HG03354 (cell line): ENCODE measurements at regions not wholly inside any gene's neighbourhood (a gene's known extent, or its start where the extent isn't known, plus 50 kb on each side); places are given as distances from the start of the nearest gene placed in this dataset.

Experiments
- ATAC-seq: cut with Tn5 transposase; IDR thresholded peaks from one replicate; pipeline ENCODE4 v1.9.1; 2021; ENCODE audit warnings: mild to moderate bottlenecking; ENCODE audit not compliant: unreplicated experiment, poor library complexity, severe bottlenecking

GRCh38 chr9:27851858-27852257 lies 278.6 kb upstream of the C9orf72 start:
- no peak for ATAC-seq

DNA sequence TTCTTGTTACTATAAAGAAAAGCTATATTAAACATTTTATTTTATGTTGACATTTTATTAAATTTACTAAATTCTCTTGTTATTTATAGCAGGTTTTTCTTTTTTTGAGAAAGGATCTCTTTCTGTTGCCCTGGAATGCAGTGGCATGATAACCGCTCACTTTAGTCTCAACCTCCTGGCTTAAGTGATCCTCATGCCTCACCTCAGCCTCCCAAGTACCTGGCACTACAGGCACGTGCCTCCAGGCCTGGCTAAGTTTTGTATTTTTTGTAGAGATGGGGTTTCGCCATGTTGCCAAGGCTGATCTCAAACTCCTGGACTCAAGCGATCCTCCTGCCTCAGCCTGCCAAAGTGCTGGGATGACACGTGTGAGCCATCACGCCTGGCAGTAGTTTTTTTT lies 280.2 kb upstream of the C9orf72 start:
- ATAC-seq: no peak

DNA sequence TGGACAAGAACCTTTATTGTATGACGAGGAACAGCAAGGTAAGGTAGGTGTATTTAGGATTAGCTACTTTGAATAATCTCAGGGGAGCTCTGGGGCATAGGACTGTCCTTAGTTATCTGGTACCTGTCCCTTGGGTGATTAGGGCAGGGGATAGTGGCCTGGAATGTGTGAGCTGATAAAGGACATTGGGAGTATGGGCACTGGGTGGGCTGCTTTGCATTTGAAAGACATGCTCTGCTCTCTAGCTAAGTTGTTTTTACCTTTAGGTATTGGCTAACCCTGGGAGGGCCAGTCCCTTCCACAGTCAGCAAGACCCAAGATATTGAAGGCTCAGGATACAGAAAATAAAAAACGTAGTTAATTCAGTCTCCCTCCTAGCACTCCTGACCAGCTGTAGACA lies 282.8 kb upstream of the C9orf72 start:
- ATAC-seq: no peak

DNA sequence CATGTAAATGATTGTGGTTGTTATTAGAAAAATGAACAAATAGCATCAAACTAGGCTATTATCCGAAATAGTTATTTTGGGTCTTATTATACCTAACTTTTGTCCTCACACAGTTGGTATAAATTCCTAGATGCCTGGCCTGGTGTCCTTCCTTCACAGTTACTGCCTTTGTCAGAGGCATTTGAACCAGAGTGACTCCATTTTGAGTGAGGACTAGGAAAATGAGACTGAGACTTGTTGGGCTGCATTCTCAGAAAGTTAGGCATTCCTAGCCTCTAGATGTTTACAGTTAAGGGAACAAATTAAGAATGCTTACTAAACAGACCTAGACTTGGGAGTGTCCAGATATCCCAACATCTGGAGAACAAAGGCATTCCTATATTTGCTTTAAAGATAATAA lies 283.5 kb upstream of the C9orf72 start:
- ATAC-seq: no peak

GRCh38 chr9:27861887-27862286 lies 288.6 kb upstream of the C9orf72 start:
- ATAC-seq: no peak

DNA sequence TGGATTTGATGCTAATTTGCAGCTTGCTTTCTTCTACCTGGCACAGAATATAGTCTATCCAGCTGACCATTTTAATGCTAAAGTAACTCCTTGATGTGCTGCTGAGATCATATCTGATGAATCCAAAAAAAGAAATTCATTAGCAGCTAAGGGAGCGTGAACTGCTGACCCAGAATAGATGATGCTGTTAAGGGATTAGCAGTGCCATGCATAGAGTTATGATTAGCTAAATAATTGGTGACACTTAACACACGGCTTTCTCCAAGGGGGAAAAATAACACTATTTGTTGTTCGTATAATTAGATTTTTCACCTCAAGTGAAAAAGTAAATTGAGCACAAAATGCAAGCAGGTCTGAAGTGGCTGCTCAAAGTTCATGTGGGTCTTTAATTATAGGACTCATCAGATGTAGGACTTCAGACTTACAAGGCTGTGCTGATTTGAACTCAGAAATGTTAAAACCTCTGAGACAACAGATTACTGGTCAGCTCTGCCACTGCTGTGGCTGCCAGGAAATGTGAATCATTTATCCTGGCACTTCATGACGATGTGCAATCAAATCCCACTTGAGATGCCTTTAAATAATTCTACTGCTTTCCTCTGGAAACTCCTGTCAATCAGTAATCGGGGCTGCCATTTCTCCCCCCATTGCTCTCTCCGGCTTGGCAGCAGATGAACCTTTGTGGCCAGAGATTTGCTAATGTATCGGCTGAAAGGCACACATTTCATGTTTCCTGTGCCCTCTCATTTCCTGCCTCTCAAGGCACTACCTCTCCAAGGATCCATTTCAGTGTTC lies 291.6 kb upstream of the C9orf72 start:
- ATAC-seq: no peak

GRCh38 chr9:27866741-27867140 lies 293.5 kb upstream of the C9orf72 start:
- no peak for ATAC-seq

- ATAC-seq: no peak
These were observed 297.1 kb upstream of the C9orf72 start for GRCh38 chr9:27870404-27870803.

DNA sequence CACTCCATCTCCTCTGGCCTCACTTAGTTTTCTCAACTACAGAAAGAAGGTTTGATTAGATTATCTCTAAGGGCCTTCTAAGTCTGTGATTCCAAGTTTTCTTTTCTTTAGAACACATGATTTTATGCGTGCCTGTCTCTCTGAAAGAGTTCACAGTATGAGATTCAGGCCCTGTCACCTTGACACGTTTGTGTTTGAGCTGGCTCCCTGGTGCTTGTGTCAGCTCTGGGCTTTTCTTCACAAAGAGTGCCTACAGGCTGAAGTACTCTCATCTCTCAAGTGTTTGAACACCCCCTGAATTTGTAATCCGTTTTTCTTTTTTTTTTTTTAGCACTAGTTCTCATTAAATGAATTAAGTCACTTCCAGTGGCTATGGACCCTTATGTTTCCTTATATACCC lies 306.9 kb upstream of the C9orf72 start:
- ATAC-seq: no peak

DNA sequence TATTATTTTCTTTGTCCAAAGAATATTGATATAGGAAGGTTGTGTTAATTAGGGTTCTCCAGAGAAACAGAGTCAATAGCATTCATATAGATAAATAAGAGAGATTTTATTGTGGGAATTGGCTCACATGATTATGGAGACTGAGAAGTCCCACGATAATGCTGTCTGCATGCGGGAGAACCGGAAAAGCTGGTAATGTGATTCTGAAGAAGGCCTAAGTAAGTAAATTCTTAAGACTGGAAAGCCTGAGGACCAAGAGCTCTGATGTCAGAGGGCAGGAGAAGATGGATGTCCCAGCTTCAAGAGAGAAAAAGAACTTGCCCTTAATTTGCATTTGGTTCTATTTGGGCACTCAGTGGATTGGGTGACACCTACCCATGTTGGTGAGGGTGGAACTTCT lies 307.4 kb upstream of the C9orf72 start:
- ATAC-seq: no peak

DNA sequence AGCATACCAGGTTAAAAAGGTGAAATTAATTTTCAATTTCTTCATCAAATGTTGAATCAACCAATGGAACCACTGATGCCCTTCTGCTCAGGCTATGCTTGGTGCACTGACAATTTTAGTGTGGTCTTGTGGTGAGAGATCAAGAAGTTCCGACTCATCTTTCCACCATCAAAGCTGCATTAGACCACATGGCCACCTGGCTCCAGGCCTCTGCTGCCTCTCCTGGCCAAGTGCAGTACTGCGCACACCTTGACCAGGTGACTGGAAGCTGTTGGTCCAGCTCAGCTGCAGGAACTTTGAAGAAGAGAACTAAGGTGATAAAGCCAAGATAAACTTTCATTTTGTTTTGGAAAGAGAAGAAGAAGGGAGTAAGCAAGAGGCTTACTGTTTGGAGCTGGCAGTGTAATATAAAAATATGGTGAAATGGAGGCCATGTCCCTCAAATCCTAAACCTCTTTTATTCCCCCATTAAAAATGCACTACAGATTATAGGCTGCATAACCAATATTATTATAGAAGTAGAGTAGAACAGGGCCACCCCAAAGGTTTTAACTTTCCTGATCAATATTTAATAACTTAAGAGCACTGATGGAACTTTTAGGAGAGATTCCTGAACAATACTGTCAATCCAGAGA lies 315.5 kb upstream of the C9orf72 start:
- ATAC-seq: peak; percentile 100

GRCh38 chr9:27924502-27924901 lies 351.2 kb upstream of the C9orf72 start:
- no peak for ATAC-seq

GRCh38 chr9:27925815-27926214 lies 352.5 kb upstream of the C9orf72 start:
- no peak for ATAC-seq

- no peak for ATAC-seq
These were observed 356.6 kb upstream of the C9orf72 start for GRCh38 chr9:27929841-27930240.

- no peak for ATAC-seq
These were observed 360.1 kb upstream of the C9orf72 start for GRCh38 chr9:27933210-27934025.

- ATAC-seq: no peak
These were observed 361.2 kb upstream of the C9orf72 start for GRCh38 chr9:27934471-27934870.

DNA sequence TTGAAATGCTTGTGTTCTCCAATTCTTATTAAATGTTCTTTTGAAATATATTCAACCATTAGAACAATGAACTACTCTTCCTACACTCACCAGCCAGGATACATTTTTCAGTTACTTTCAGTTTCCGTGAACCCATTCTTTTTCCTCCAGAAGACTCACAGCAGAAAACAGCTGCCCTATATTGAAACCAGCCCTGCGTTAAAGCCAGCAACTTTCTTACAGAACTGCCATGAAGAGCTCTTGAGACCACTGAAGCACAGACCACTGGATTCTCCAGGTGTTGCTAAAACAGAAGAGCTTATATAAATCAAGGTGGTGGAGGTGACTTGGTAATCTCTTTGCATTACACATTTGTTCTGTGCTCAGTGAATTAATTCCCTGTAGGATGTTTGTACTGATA lies 365.9 kb upstream of the C9orf72 start:
- no peak for ATAC-seq

DNA sequence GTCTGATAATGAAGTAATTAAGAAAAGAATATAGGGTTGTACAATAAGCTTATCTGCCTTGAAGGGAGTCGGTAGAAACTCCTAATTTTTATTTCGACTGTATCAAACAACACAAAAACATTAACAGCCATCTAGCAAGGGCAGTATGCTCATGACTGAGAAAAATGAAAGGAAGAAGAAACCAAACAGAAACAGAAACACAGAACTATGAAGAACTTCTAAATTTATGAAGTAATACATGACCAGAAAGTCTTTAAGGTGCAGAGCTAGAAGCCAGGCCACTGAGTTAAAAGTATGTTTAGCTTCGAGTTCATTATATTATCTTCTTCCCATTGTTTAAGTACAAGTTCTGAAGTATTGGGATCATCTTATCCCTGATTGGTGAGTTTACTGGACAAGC lies 367.3 kb upstream of the C9orf72 start:
- no peak for ATAC-seq

DNA sequence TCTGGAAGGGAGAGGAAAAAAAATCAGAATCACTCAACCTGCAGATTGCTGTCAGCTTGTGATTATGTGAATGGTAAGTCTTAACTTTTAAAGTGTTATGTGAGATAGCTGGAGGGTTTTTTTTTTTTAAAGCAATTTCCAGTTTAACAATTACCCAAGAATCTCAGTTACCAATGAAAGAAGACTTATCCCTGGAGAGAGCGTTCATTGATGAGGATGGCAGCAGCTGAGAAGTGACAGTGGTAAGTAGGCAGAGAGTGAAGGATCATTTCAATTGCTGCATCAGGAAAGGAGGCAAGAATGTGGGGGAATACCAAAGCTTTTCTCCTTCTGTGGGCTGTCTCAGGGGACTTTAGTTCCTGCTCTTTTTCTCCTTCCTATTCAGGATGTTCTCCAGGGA lies 370.2 kb upstream of the C9orf72 start:
- ATAC-seq: no peak

GRCh38 chr9:27945386-27945785 lies 372.1 kb upstream of the C9orf72 start:
- no peak for ATAC-seq

DNA sequence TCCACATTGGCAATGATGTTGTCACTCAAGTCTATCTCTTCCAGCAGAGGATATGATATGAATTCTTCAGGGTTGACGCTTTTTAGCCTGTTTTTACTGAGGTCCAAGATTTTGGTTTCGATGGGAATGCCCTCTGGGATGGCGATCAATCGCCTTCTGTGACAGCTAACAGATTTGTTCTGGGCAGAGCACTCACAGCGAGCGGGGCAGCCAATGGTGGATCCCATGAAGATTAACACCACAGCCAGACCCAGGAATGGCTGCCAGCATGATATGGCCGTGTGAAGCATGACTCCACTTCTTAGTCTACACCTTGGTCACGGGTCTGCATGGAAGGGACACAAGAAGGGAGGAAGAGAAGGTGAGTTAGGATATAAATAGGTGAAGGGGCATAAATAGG lies 377.1 kb upstream of the C9orf72 start:
- no peak for ATAC-seq
